SKM-1 (cell line): ENCODE measurements at regions not wholly inside any gene's neighbourhood (a gene's known extent, or its start where the extent isn't known, plus 50 kb on each side); places are given as distances from the start of the nearest gene placed in this dataset.

ENCODE experiments used
- DNase-seq: peaks from one replicate; lab custom pipeline; 2025; ENCODE audit not compliant: unreplicated experiment; lab: John Stamatoyannopoulos, UW

- DNase-seq = no peak
Observed at GRCh38 chr20:17100506-17100905, 126.3 kb upstream of the PCSK2 start.

GRCh38 chr20:17107127-17107526 is 119.7 kb upstream of the PCSK2 start:
- DNase-seq = no peak

GRCh38 chr20:17108896-17109295 is 117.9 kb upstream of the PCSK2 start:
- no peak for DNase-seq

GRCh38 chr20:17109307-17109706 is 117.5 kb upstream of the PCSK2 start:
- no peak for DNase-seq

GRCh38 chr20:17128206-17128605 is 98.6 kb upstream of the PCSK2 start:
- DNase-seq = no peak

GRCh38 chr20:17129089-17129488 is 97.8 kb upstream of the PCSK2 start:
- DNase-seq = no peak

GRCh38 chr20:17137692-17138091 is 89.1 kb upstream of the PCSK2 start:
- DNase-seq = no peak

- DNase-seq = no peak
Observed at GRCh38 chr20:17138237-17138636, 88.6 kb upstream of the PCSK2 start.

GRCh38 chr20:17140894-17141293 is 85.9 kb upstream of the PCSK2 start:
- no peak for DNase-seq

GRCh38 chr20:17141568-17141967 is 85.3 kb upstream of the PCSK2 start:
- no peak for DNase-seq

- no peak for DNase-seq
Observed at GRCh38 chr20:17142666-17143065, 84.2 kb upstream of the PCSK2 start.

GRCh38 chr20:17150858-17151257 is 76.0 kb upstream of the PCSK2 start:
- DNase-seq = no peak

GRCh38 chr20:17155401-17155800 is 71.4 kb upstream of the PCSK2 start:
- no peak for DNase-seq

- no peak for DNase-seq
Observed at GRCh38 chr20:17158701-17159100, 68.1 kb upstream of the PCSK2 start.

GRCh38 chr20:17161673-17162481 is 65.0 kb upstream of the PCSK2 start:
- no peak for DNase-seq

- DNase-seq = no peak
Observed at GRCh38 chr20:17168026-17168612, 58.7 kb upstream of the PCSK2 start.

- DNase-seq = no peak
Observed at GRCh38 chr20:17169585-17170136, 57.2 kb upstream of the PCSK2 start.

GRCh38 chr20:17171746-17172280 is 55.0 kb upstream of the PCSK2 start:
- DNase-seq = no peak

- no peak for DNase-seq
Observed at GRCh38 chr20:17172836-17173516, 53.9 kb upstream of the PCSK2 start.
